ENCODE measurements at regions not wholly inside any gene's neighbourhood (a gene's known extent, or its start where the extent isn't known, plus 50 kb on each side); places are given as distances from the start of the nearest gene placed in this dataset.

DNA sequence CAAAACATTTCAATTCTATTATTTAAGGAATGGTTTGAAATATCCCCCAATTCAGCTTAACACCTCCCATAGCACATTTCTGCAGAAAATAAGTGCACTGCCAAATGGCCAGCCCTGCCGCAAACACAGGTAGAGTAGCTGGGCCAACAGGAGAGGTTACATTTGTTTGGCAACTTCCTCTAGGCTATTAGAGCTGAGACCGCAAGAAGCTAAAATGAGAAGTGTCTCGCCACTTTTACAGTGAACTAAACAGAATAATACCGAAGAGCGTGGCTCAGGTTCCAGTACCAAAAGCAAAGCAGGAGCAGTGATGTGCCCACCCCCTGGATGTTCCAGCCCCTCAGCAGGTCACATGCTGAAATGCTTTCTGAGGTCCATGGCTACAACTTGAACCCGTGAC is 154.5 kb upstream of the PKN2 start:
- TF ChIP-seq, protein P1, sequence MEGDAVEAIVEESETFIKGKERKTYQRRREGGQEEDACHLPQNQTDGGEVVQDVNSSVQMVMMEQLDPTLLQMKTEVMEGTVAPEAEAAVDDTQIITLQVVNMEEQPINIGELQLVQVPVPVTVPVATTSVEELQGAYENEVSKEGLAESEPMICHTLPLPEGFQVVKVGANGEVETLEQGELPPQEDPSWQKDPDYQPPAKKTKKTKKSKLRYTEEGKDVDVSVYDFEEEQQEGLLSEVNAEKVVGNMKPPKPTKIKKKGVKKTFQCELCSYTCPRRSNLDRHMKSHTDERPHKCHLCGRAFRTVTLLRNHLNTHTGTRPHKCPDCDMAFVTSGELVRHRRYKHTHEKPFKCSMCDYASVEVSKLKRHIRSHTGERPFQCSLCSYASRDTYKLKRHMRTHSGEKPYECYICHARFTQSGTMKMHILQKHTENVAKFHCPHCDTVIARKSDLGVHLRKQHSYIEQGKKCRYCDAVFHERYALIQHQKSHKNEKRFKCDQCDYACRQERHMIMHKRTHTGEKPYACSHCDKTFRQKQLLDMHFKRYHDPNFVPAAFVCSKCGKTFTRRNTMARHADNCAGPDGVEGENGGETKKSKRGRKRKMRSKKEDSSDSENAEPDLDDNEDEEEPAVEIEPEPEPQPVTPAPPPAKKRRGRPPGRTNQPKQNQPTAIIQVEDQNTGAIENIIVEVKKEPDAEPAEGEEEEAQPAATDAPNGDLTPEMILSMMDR (IDR thresholded peaks at IDR 0.05): no peak
- TF ChIP-seq POLR2A (IDR thresholded peaks at IDR 0.05): no peak
